Keratinocyte (primary cell): ENCODE measurements at regions not wholly inside any gene's neighbourhood (a gene's known extent, or its start where the extent isn't known, plus 50 kb on each side); places are given as distances from the start of the nearest gene placed in this dataset.

Experiments used
- DNase-seq: peaks from one replicate; pipeline ENCODE4 v3.0.0-alpha.2; 2011; ENCODE audit warnings: low read depth, missing footprints, low spot score
- FAIRE-seq: peaks from 2 replicates; lab custom pipeline; 2011; peaks lifted over from hg19 to GRCh38; lab: Jason Lieb, UNC
- H2AFZ ChIP-seq: 2 replicates; pipeline ENCODE4 v1.6.0; 2012; ENCODE audit warnings: low read length, control low read depth, inconsistent platforms; ENCODE audit not compliant: control insufficient read depth
- H3K27ac ChIP-seq: 2 replicates; pipeline ENCODE4 v1.5.1; 2011; ENCODE audit warnings: low read length; ENCODE audit not compliant: control insufficient read depth, insufficient read depth
- H3K27me3 ChIP-seq: 3 replicates; pipeline ENCODE4 v1.6.0; 2011; ENCODE audit warnings: low read length; ENCODE audit not compliant: control insufficient read depth, insufficient read depth; ENCODE audit errors: extremely low read depth
- H3K36me3 ChIP-seq, 2 experiments: 2 replicates in 1 of 2; 3 replicates in 1 of 2; pipeline ENCODE4 v1.5.1; 2011; ENCODE audit warnings: low read length in 2 of 2, mild to moderate bottlenecking in 1 of 2; ENCODE audit not compliant: control insufficient read depth in 2 of 2, insufficient read depth in 2 of 2; ENCODE audit errors: extremely low read depth in 1 of 2
- H3K4me1 ChIP-seq: 3 replicates; pipeline ENCODE4 v1.5.1; 2011; ENCODE audit warnings: low read length; ENCODE audit not compliant: control insufficient read depth, insufficient read depth; ENCODE audit errors: extremely low read depth
- H3K4me2 ChIP-seq: 3 replicates; pipeline ENCODE4 v1.6.0; 2011; ENCODE audit warnings: low read depth, low read length; ENCODE audit not compliant: control insufficient read depth, insufficient read depth; ENCODE audit errors: extremely low read depth
- H3K4me3 ChIP-seq, 3 experiments: fragments of 200-600 bp in 1 of 3; sonication (generic) in 1 of 3; 2 replicates in 2 of 3; 3 replicates in 1 of 3; pipeline ENCODE4 v1.5.1; 2011 to 2016; ENCODE audit warnings: low read length in 3 of 3, mild to moderate bottlenecking in 3 of 3, control low read depth in 2 of 3, inconsistent platforms in 1 of 3, low read depth in 1 of 3, mixed read lengths in 1 of 3, mixed run types in 1 of 3, moderate library complexity in 1 of 3; ENCODE audit not compliant: control insufficient read depth in 2 of 3, insufficient read depth in 2 of 3; ENCODE audit errors: extremely low read depth in 1 of 3
- H3K79me2 ChIP-seq: 2 replicates; pipeline ENCODE4 v1.6.0; 2012; ENCODE audit warnings: low read length; ENCODE audit not compliant: control insufficient read depth, insufficient read depth
- H3K9ac ChIP-seq: 3 replicates; pipeline ENCODE4 v1.6.0; 2011; ENCODE audit warnings: low read length; ENCODE audit not compliant: control insufficient read depth, insufficient read depth; ENCODE audit errors: extremely low read depth
- H3K9me1 ChIP-seq: 3 replicates; pipeline ENCODE4 v1.6.0; 2011; ENCODE audit warnings: low read length; ENCODE audit not compliant: control insufficient read depth, insufficient read depth; ENCODE audit errors: extremely low read depth
- H3K9me3 ChIP-seq: 2 replicates; pipeline ENCODE4 v1.5.1; 2012; ENCODE audit warnings: low read depth, low read length; ENCODE audit not compliant: control insufficient read depth
- H4K20me1 ChIP-seq: 3 replicates; pipeline ENCODE4 v1.6.0; 2011; ENCODE audit warnings: low read length; ENCODE audit not compliant: control insufficient read depth, insufficient read depth; ENCODE audit errors: extremely low read depth
- EZH2 ChIP-seq: IDR thresholded peaks from one replicate; pipeline ENCODE4 v1.6.1; 2012; ENCODE audit warnings: inconsistent platforms, mild to moderate bottlenecking, low read length, moderate library complexity
- dilution Hi-C: fragments of 300-500 bp; cut with MboI; formaldehyde crosslinking; loops from one replicate; pipeline ENCODE4 v1.7.0; 2020; ENCODE audit warnings: low sequenced_read_pairs; ENCODE audit not compliant: extremely low pct_ligation_motif_present
- TF ChIP-seq, protein P1 (sequence below), 3 experiments: IDR thresholded peaks in 1 of 3; conservative IDR thresholded peaks in 1 of 3; optimal IDR thresholded peaks in 1 of 3; 2 replicates in 2 of 3; 3 replicates in 1 of 3; pipeline versions ENCODE3 to v1.5.1; 2011; ENCODE audit warnings: low read length in 3 of 3, mild to moderate bottlenecking in 3 of 3, moderate library complexity in 2 of 3, control low read depth in 1 of 3, inconsistent platforms in 1 of 3; ENCODE audit not compliant: insufficient read depth in 2 of 3; ENCODE audit errors: extremely low read depth in 1 of 3

DNA sequence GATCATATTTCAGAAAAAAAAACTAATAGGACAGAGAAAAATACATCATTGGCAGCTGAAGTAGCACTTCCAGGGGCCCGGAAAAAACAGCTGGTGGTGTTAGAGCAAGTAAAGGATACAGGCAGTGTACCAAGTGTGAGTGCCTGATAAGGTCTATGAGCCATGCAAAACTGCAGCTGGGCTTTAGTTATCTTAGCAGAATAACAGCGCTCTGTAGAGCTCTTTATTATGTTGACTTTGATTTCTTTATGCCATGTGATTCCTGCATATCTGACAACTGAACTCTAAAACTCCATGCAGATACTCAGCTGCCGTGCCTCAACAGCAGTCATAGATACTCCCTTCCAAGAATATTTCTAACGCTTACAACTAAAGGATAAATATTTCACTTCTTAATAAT lies 119.5 kb downstream of the CAAP1 start:
- no peaks in the 10 kb centered on the region for H3K9me1 ChIP-seq
- no peak for DNase-seq
- H3K4me1 ChIP-seq: no peaks in the 10 kb centered on the region
- H3K79me2 ChIP-seq: no peaks in the 10 kb centered on the region
- H3K27me3 ChIP-seq: no peaks in the 10 kb centered on the region
- TF ChIP-seq EZH2: no peak
- TF ChIP-seq, protein P1, sequence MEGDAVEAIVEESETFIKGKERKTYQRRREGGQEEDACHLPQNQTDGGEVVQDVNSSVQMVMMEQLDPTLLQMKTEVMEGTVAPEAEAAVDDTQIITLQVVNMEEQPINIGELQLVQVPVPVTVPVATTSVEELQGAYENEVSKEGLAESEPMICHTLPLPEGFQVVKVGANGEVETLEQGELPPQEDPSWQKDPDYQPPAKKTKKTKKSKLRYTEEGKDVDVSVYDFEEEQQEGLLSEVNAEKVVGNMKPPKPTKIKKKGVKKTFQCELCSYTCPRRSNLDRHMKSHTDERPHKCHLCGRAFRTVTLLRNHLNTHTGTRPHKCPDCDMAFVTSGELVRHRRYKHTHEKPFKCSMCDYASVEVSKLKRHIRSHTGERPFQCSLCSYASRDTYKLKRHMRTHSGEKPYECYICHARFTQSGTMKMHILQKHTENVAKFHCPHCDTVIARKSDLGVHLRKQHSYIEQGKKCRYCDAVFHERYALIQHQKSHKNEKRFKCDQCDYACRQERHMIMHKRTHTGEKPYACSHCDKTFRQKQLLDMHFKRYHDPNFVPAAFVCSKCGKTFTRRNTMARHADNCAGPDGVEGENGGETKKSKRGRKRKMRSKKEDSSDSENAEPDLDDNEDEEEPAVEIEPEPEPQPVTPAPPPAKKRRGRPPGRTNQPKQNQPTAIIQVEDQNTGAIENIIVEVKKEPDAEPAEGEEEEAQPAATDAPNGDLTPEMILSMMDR (optimal IDR thresholded peaks at IDR 0.05 in 1 of 3, IDR thresholded peaks at IDR 0.05 in 1 of 3, conservative IDR thresholded peaks at IDR 0.05 in 1 of 3; ENCODE audit: extremely low read depth in 1 of 3, insufficient read depth in 2 of 3, low read length in 3 of 3): no peak
- FAIRE-seq: no peak
- no peak overlapping the region for H3K27ac ChIP-seq
- H3K36me3 ChIP-seq: no peaks in the 10 kb centered on the region
- no peaks in the 10 kb centered on the region for H3K9me3 ChIP-seq
- no peak overlapping the region for H2AFZ ChIP-seq
- no peak overlapping the region for H3K4me2 ChIP-seq
- no peak overlapping the region for H3K9ac ChIP-seq
- no peaks in the 10 kb centered on the region for H4K20me1 ChIP-seq
- dilution Hi-C loops: no loop called here
- H3K4me3 ChIP-seq: no peak overlapping the region

DNA sequence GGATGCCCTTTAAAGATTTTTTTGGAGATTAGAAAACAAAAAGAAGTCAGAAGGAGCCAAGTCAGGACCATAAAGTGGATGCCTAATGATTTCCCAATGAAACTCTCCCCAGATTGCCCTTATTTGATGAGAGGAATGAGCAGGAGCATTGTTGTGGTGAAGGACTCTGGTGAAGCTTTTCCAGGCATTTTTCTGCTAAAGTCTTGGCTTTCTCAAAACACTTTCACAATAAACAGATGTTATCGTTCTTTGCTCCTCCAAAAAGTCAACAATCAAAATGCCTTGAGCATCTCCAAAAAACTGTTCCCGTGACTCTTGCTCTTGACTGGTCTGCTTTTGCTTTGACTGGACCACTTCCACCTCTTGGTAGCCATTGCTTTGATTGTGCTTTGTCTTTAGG lies 121.8 kb downstream of the CAAP1 start:
- FAIRE-seq: no peak

More for the DNA sequence above, 121.8 kb downstream of the CAAP1 start:
- Histone ChIP-seq H3K9me3 (no peaks in the 10 kb centered on the region), H3K9me1 (no peaks in the 10 kb centered on the region), H3K79me2 (no peaks in the 10 kb centered on the region), H3K36me3 (no peaks in the 10 kb centered on the region), H3K4me3 (no peak overlapping the region), H3K4me1 (no peaks in the 10 kb centered on the region), H3K4me2 (no peak overlapping the region), H3K9ac (no peak overlapping the region), H3K27ac (no peak overlapping the region), H2AFZ (no peak overlapping the region), H3K27me3 (no peaks in the 10 kb centered on the region), H4K20me1 (no peaks in the 10 kb centered on the region)
- no peak for TF ChIP-seq EZH2
- TF ChIP-seq, protein P1 (optimal IDR thresholded peaks at IDR 0.05 in 1 of 3, IDR thresholded peaks at IDR 0.05 in 1 of 3, conservative IDR thresholded peaks at IDR 0.05 in 1 of 3; ENCODE audit: extremely low read depth in 1 of 3, insufficient read depth in 2 of 3, low read length in 3 of 3): no peak
- no peak for DNase-seq
- dilution Hi-C loops: no loop called here
